SHP77 (cell line): ENCODE measurements at regions not wholly inside any gene's neighbourhood (a gene's known extent, or its start where the extent isn't known, plus 50 kb on each side); places are given as distances from the start of the nearest gene placed in this dataset.

Experiments used
- DNase-seq, 2 experiments: peaks; one replicate each; lab custom pipeline; 2025; lab: John Stamatoyannopoulos, UW

GRCh38 chr15:97703400-97703799 lies 257.1 kb upstream of the ARRDC4 start:
- no peak for DNase-seq

- no peak for DNase-seq
Observed at GRCh38 chr15:97706059-97706458, 254.4 kb upstream of the ARRDC4 start.

- DNase-seq, result no peak
Observed at GRCh38 chr15:97708252-97708651, 252.3 kb upstream of the ARRDC4 start.

GRCh38 chr15:97712530-97712929 lies 248.0 kb upstream of the ARRDC4 start:
- no peak for DNase-seq

GRCh38 chr15:97717806-97718205 lies 242.7 kb upstream of the ARRDC4 start:
- DNase-seq, result no peak

GRCh38 chr15:97718509-97718908 lies 242.0 kb upstream of the ARRDC4 start:
- DNase-seq, result no peak

GRCh38 chr15:97728791-97729190 lies 231.7 kb upstream of the ARRDC4 start:
- DNase-seq, result peak in 1 of 2 experiments; percentile 5

- DNase-seq, result no peak
Observed at GRCh38 chr15:97729270-97729669, 231.2 kb upstream of the ARRDC4 start.

GRCh38 chr15:97730315-97730714 lies 230.2 kb upstream of the ARRDC4 start:
- DNase-seq, result no peak

- DNase-seq, result no peak
Observed at GRCh38 chr15:97731859-97732258, 228.6 kb upstream of the ARRDC4 start.

GRCh38 chr15:97733373-97733772 lies 227.1 kb upstream of the ARRDC4 start:
- DNase-seq, result no peak

- DNase-seq, result no peak
Observed at GRCh38 chr15:97736748-97737147, 223.8 kb upstream of the ARRDC4 start.

GRCh38 chr15:97745481-97746071 lies 214.9 kb upstream of the ARRDC4 start:
- DNase-seq, result peak; percentile 38 to 40

GRCh38 chr15:97747342-97747741 lies 213.2 kb upstream of the ARRDC4 start:
- no peak for DNase-seq

GRCh38 chr15:97748576-97748975 lies 211.9 kb upstream of the ARRDC4 start:
- DNase-seq, result no peak

GRCh38 chr15:97750060-97750459 lies 210.4 kb upstream of the ARRDC4 start:
- DNase-seq, result no peak

- no peak for DNase-seq
Observed at GRCh38 chr15:97755726-97756125, 204.8 kb upstream of the ARRDC4 start.

GRCh38 chr15:97759363-97759762 lies 201.1 kb upstream of the ARRDC4 start:
- no peak for DNase-seq

- DNase-seq, result no peak
Observed at GRCh38 chr15:97761110-97761509, 199.4 kb upstream of the ARRDC4 start.

GRCh38 chr15:97783240-97783639 lies 177.3 kb upstream of the ARRDC4 start:
- DNase-seq, result no peak

- DNase-seq, result no peak
Observed at GRCh38 chr15:97786741-97787140, 173.8 kb upstream of the ARRDC4 start.

GRCh38 chr15:97790180-97790579 lies 170.3 kb upstream of the ARRDC4 start:
- no peak for DNase-seq

GRCh38 chr15:97791824-97792792 lies 168.4 kb upstream of the ARRDC4 start:
- no peak for DNase-seq
